Pancreas (tissue), 10 donors: ENCODE measurements at regions not wholly inside any gene's neighbourhood (a gene's known extent, or its start where the extent isn't known, plus 50 kb on each side); places are given as distances from the start of the nearest gene placed in this dataset.

ENCODE experiments used
- ATAC-seq, 4 donors: fragments of 200-7000 bp; cut with Tn5 transposase; one replicate each; pipeline versions ENCODE4 v1.8.0 to v1.9.1; 2020; ENCODE audit warnings: mild to moderate bottlenecking in 4 of 4, moderate library complexity in 4 of 4
- DNase-seq, 6 donors: peaks; one replicate each; pipeline ENCODE4 v3.0.0-alpha.2; 2020
- FAIRE-seq: peaks from 2 replicates; lab custom pipeline; 2012; peaks lifted over from hg19 to GRCh38; lab: Jason Lieb, UNC
- H3K27ac ChIP-seq, 4 donors: fragments of 200-600 bp; sonication (generic); 1 replicate in 3 of 4; 2 replicates in 1 of 4; pipeline versions ENCODE4 v1.5.0 to v1.8.0; 2020
- H3K27me3 ChIP-seq, 4 donors: fragments of 200-600 bp; one replicate each; pipeline ENCODE4 v1.8.0; 2021
- H3K36me3 ChIP-seq, 3 donors: fragments of 200-600 bp; sonication (generic) in 1 of 3; one replicate each; pipeline versions ENCODE4 v1.5.0 to v1.8.0; 2020 to 2021
- H3K4me1 ChIP-seq, 3 donors: fragments of 200-600 bp; one replicate each; pipeline ENCODE4 v1.8.0; 2021
- H3K4me3 ChIP-seq, 4 donors: fragments of 200-600 bp; sonication (generic) in 2 of 4; one replicate each; pipeline versions ENCODE4 v1.5.0 to v1.8.0; 2020 to 2021
- H3K9me3 ChIP-seq, 4 donors: fragments of 200-600 bp; one replicate each; pipeline ENCODE4 v1.8.0; 2021
- WGBS, 2 donors: extraction: QIAGEN DNeasy Blood & Tissue Kit; methylation state at CpG; one replicate each; pipeline ENCODE4 v1.1.7; 2013; 5-methylcytosine and 5-hydroxymethylcytosine counted together
- intact Hi-C, 3 donors: fragments of 100-400 bp; cut with DNase I; formaldehyde crosslinking; loops; one replicate each; pipeline versions ENCODE4 v1.11.1 to v1.14.2; 2022
- TF ChIP-seq, protein P1 (sequence below), 4 donors: fragments of 200-600 bp; sonication (generic) in 3 of 4; IDR thresholded peaks; one replicate each; pipeline versions ENCODE4 v1.5.0 to v1.8.0; 2021; ENCODE audit warnings: antibody characterized with exemption in 4 of 4
- donor health status: healthy with polysubstance abuse.
- donor health status: DM: no; HTN: no; CAD: no; lungs with moderate emphysema.
- donor health status: DM: no; HTN: no; CAD: no.
- donor health status: control.
- donor health status: control.
- donor health status: Bipolar disorder and iron deficiency.
- donor health status: DM: yes; HTN: yes; CAD: no.
- donor health status: DM: no; HTN: no; CAD: no.
- donor health status: DM: no; HTN: no; CAD: no.
- donor health status: DM: yes; HTN: yes; CAD: no.

DNA sequence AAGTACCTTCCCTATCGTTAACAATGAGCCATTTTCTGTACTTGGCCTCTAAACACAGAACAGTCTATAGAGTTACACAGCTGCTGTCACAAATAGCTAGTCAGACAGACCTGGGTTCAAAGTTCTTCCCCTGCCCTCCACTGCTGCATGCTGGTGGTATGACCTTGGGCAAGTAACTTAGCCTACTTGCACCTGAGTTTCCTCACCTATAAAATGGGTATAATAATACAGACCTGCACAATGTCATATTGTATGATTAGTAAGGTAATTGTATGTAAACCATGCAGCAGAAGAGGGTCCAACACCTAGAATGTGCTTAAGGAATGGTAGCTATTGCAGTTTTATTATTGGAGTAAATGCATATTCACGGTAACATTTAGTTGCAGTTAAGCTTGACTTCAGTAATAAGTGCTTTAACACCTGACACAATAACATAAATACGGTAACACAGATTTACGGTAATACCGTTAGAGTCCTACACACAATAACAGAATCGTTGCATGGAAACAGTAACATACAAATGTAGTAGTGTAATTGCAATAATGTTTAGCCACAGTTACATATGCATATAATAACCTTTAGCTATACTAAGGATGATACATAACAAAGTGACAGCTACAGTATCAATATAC lies 193.3 kb upstream of the CSF3R start:
- Histone ChIP-seq H3K27me3 (peaks cover 0 to 4% (median 2%) of the 10 kb centered on the region in 4 donors), H3K4me3 (no peak overlapping the region), H3K27ac (no peak overlapping the region), H3K4me1 (no peaks in the 10 kb centered on the region), H3K9me3 (no peaks in the 10 kb centered on the region), H3K36me3 (no peaks in the 10 kb centered on the region)
- no peak for ATAC-seq
- TF ChIP-seq, protein P1, sequence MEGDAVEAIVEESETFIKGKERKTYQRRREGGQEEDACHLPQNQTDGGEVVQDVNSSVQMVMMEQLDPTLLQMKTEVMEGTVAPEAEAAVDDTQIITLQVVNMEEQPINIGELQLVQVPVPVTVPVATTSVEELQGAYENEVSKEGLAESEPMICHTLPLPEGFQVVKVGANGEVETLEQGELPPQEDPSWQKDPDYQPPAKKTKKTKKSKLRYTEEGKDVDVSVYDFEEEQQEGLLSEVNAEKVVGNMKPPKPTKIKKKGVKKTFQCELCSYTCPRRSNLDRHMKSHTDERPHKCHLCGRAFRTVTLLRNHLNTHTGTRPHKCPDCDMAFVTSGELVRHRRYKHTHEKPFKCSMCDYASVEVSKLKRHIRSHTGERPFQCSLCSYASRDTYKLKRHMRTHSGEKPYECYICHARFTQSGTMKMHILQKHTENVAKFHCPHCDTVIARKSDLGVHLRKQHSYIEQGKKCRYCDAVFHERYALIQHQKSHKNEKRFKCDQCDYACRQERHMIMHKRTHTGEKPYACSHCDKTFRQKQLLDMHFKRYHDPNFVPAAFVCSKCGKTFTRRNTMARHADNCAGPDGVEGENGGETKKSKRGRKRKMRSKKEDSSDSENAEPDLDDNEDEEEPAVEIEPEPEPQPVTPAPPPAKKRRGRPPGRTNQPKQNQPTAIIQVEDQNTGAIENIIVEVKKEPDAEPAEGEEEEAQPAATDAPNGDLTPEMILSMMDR (IDR thresholded peaks at IDR 0.05), result no peak
- intact Hi-C loops, result no loop called here
- no peak for DNase-seq
- 82 to 85% methylated on average over 6 of the region's 6 CpGs for WGBS, 2 donors
- no peak for FAIRE-seq

DNA sequence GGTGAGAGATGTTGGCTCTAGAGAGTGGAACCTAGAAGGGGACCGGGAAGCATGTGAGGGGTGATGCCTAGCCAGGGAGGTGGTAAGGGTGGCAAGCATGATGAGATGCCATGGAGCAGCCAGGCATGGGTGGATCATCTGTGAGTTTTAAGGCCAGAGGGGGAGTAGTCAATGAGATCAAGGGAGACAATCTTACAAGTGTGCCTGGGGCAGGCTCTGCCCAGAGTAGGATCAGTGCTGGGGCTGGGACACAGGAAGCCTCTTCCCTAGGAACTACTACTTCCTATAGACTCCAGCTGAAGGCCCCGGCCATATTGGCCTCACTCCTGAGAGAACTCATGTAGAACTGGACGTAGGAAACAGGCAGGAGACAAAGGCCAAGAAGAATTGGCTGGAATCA lies 192.4 kb upstream of the CSF3R start:
- H3K27me3 ChIP-seq, result peaks cover 0 to 4% (median 2%) of the 10 kb centered on the region in 4 donors
- no peak overlapping the region for H3K4me3 ChIP-seq
- TF ChIP-seq, protein P1 (IDR thresholded peaks at IDR 0.05), result no peak
- FAIRE-seq, result no peak
- no peak for DNase-seq
- intact Hi-C loops, result no loop called here
- no peaks in the 10 kb centered on the region for H3K9me3 ChIP-seq
- no peak for ATAC-seq
- H3K27ac ChIP-seq, result no peak overlapping the region
- H3K4me1 ChIP-seq, result no peaks in the 10 kb centered on the region
- no peaks in the 10 kb centered on the region for H3K36me3 ChIP-seq
- 61 to 65% methylated on average over 3 of the region's 3 CpGs for WGBS, 2 donors

DNA sequence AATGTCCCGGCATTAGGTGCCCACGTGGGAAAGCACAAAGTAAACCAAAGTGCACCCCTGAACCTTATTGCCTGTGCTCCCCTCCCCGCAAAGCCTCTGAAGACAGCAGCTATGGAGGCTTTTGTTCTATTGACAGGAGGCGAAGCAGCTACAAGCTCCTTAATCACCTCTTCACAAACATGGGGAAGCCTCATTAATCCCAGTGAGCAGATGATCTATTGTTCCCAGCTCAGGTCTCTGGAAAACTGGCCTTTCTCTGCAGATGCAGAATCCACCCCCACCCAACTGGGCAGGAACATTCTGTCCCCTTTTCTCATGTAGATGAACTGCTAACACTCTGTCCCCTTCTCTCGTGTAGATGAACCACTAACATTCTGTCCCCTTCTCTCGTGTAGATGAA lies 190.5 kb upstream of the CSF3R start:
- TF ChIP-seq, protein P1 (IDR thresholded peaks at IDR 0.05), result no peak

DNA sequence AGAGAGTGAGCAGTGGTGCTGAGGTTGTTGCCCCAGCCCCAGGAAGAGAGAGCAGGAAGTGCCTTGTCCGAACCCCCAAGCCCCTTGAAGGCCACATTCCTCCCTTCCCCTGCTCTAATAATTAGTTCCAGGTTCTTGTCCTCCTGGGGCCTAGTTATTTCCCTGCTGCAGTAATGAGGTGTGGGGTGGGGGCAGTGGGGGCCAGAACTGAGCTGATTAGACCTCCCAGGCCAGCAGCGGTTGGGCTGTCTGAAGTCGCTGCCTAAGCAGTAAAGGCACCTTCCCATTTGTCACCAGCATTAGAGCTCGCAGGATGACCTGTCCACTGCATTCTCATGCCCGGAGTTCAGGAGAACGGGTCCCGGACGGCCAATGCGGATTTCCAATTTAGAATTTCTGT lies 186.5 kb upstream of the CSF3R start:
- no peak for FAIRE-seq
- WGBS, 2 donors, result 62 to 69% methylated on average over 9 of the region's 9 CpGs
- H3K36me3 ChIP-seq, result no peaks in the 10 kb centered on the region
- TF ChIP-seq, protein P1 (IDR thresholded peaks at IDR 0.05), result no peak
- no peak for DNase-seq
- H3K4me3 ChIP-seq, result no peak overlapping the region
- no peaks in the 10 kb centered on the region for H3K4me1 ChIP-seq
- H3K9me3 ChIP-seq, result no peaks in the 10 kb centered on the region
- intact Hi-C loops, result no loop called here
- H3K27me3 ChIP-seq, result peaks cover 0 to 4% (median 2%) of the 10 kb centered on the region in 4 donors
- ATAC-seq, result no peak
- no peak overlapping the region for H3K27ac ChIP-seq

More for the DNA sequence above, 190.5 kb upstream of the CSF3R start:
- 20% methylated on average over 6 of the region's 6 CpGs for WGBS, 2 donors
- Histone ChIP-seq H3K27me3 (peaks cover 0 to 4% (median 2%) of the 10 kb centered on the region in 4 donors), H3K4me3 (no peak overlapping the region), H3K9me3 (no peaks in the 10 kb centered on the region), H3K4me1 (no peaks in the 10 kb centered on the region), H3K36me3 (no peaks in the 10 kb centered on the region), H3K27ac (no peak overlapping the region)
- intact Hi-C loops, result no loop called here
- ATAC-seq (no peak), DNase-seq (no peak), FAIRE-seq (no peak)

DNA sequence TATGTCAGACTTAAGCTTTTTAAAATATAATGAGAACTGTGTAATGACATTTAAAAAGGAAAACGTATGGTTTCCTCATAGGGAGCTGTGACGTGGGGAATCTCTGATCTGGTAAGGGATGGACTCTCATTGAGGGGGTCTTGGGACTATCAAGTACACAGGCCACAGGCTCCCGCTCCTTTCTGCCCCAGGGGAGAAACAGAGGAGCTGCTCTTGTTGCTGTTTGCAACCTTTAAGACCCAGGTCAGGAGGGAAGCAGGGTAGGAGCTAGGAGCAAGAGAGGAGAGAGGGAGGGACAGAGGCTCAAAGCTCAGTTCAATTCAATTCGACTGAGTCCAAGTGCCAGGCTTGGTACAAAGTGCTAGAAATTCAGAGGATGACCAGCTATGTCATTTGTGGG lies 185.1 kb upstream of the CSF3R start:
- intact Hi-C loops, result no loop called here
- TF ChIP-seq, protein P1 (IDR thresholded peaks at IDR 0.05), result no peak
- H3K4me1 ChIP-seq, result no peaks in the 10 kb centered on the region
- H3K9me3 ChIP-seq, result no peaks in the 10 kb centered on the region
- FAIRE-seq (no peak), ATAC-seq (no peak), DNase-seq (no peak)
- H3K27me3 ChIP-seq, result peaks cover 0 to 4% (median 2%) of the 10 kb centered on the region in 4 donors
- WGBS, 2 donors, result 40 to 43% methylated on average over 4 of the region's 4 CpGs
- no peaks in the 10 kb centered on the region for H3K36me3 ChIP-seq
- no peak overlapping the region for H3K27ac ChIP-seq
- H3K4me3 ChIP-seq, result no peak overlapping the region
